Body of pancreas (tissue), 4 donors: ENCODE measurements at regions not wholly inside any gene's neighbourhood (a gene's known extent, or its start where the extent isn't known, plus 50 kb on each side); places are given as distances from the start of the nearest gene placed in this dataset.

ENCODE experiments used
- ATAC-seq: fragments of 150-250 bp; one replicate; pipeline ENCODE4 v1.9.1; 2016
- DNase-seq, 4 donors: peaks; one replicate each; pipeline ENCODE4 v3.0.0-alpha.2; 2019
- H3K27ac ChIP-seq, 4 donors: fragments of 200-600 bp; sonication (generic); 1 replicate in 3 of 4; 2 replicates in 1 of 4; pipeline versions ENCODE4 v1.5.1 to v1.6.1; 2016 to 2019; ENCODE audit warnings: mild to moderate bottlenecking in 1 of 4, mixed read lengths in 1 of 4, moderate library complexity in 1 of 4
- H3K27me3 ChIP-seq, 2 donors: fragments of 200-600 bp; sonication (generic); one replicate each; pipeline ENCODE4 v1.6.0; 2016; ENCODE audit warnings: mild to moderate bottlenecking in 1 of 2
- H3K36me3 ChIP-seq, 2 donors: fragments of 200-600 bp; sonication (generic); replicated peaks in 1 of 2; 2 replicates each; pipeline ENCODE4 v1.5.1; 2016; ENCODE audit warnings: low read depth in 2 of 2; ENCODE audit not compliant: insufficient read depth in 1 of 2
- H3K4me1 ChIP-seq: fragments of 200-600 bp; sonication (generic); one replicate; pipeline ENCODE4 v1.6.0; 2016
- H3K4me3 ChIP-seq, 2 donors: fragments of 200-600 bp; sonication (generic); 1 replicate in 1 of 2; 2 replicates in 1 of 2; pipeline ENCODE4 v1.5.1; 2016 to 2019
- H3K9me3 ChIP-seq, 3 donors: fragments of 200-600 bp; sonication (generic); 1 replicate in 2 of 3; 2 replicates in 1 of 3; pipeline ENCODE4 v1.5.1; 2016
- POLR2A ChIP-seq, 3 donors: fragments of 450-650 bp; IDR thresholded peaks; one replicate each; pipeline ENCODE4 v1.6.1; 2016; ENCODE audit warnings: antibody characterized with exemption in 3 of 3, mild to moderate bottlenecking in 2 of 3
- WGBS, 2 donors: methylation state at CpG; one replicate each; pipeline ENCODE4 v1.1.5; 2017; 5-methylcytosine and 5-hydroxymethylcytosine counted together
- intact Hi-C: fragments of 100-400 bp; cut with DNase I; formaldehyde crosslinking; loops from one replicate; pipeline ENCODE4 v1.15.1; 2023
- TF ChIP-seq, protein P1 (sequence below), 7 experiments: fragments of 450-650 bp in 4 of 7; fragments of 200-600 bp in 3 of 7; sonication (generic) in 3 of 7; IDR thresholded peaks; one replicate each; pipeline ENCODE4 v1.5.1; 2016 to 2019; ENCODE audit warnings: antibody characterized with exemption in 7 of 7

- ATAC-seq (no peak), DNase-seq (no peak)
- H3K27me3 ChIP-seq, result no peaks in the 10 kb centered on the region
- TF ChIP-seq, protein P1, sequence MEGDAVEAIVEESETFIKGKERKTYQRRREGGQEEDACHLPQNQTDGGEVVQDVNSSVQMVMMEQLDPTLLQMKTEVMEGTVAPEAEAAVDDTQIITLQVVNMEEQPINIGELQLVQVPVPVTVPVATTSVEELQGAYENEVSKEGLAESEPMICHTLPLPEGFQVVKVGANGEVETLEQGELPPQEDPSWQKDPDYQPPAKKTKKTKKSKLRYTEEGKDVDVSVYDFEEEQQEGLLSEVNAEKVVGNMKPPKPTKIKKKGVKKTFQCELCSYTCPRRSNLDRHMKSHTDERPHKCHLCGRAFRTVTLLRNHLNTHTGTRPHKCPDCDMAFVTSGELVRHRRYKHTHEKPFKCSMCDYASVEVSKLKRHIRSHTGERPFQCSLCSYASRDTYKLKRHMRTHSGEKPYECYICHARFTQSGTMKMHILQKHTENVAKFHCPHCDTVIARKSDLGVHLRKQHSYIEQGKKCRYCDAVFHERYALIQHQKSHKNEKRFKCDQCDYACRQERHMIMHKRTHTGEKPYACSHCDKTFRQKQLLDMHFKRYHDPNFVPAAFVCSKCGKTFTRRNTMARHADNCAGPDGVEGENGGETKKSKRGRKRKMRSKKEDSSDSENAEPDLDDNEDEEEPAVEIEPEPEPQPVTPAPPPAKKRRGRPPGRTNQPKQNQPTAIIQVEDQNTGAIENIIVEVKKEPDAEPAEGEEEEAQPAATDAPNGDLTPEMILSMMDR (IDR thresholded peaks at IDR 0.05), result no peak
- TF ChIP-seq POLR2A (IDR thresholded peaks at IDR 0.05), result no peak
- intact Hi-C loops, result no loop called here
- H3K36me3 ChIP-seq, result no peaks in the 10 kb centered on the region
- H3K9me3 ChIP-seq, result no peaks in the 10 kb centered on the region
- no peaks in the 10 kb centered on the region for H3K4me1 ChIP-seq
- 27 to 32% methylated on average over 2 of the region's 2 CpGs for WGBS, 2 donors
- no peak overlapping the region for H3K4me3 ChIP-seq
- no peak overlapping the region for H3K27ac ChIP-seq
These were observed 480.3 kb downstream of the RERGL start for GRCh38 chr12:17609701-17610100.

DNA sequence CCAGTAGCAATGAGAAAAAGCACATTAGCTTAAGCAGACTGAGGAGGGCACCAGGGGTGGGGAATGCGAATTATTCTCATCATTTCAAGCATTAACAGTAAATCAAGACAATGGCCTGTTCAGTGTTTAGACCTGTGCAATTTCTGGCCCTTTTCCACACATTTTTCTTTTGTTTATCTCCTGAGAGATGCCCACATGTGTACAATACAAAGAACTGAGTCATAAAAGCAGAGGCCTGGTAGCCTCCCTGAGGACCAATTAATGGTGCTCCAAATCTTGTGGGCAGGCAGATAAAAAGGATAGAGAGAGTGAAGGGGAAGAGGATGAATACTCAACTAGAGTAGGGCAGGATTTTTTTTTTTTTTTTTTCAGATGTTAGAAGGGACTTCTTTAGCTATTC is 480.8 kb downstream of the RERGL start:
- H3K27ac ChIP-seq, result no peak overlapping the region
- no peaks in the 10 kb centered on the region for H3K36me3 ChIP-seq
- H3K4me1 ChIP-seq, result no peaks in the 10 kb centered on the region
- H3K4me3 ChIP-seq, result no peak overlapping the region
- no peak for DNase-seq
- no peak for TF ChIP-seq POLR2A (IDR thresholded peaks at IDR 0.05)
- TF ChIP-seq, protein P1 (IDR thresholded peaks at IDR 0.05), result no peak
- intact Hi-C loops, result no loop called here
- no peaks in the 10 kb centered on the region for H3K27me3 ChIP-seq
- WGBS, 2 donors, result 66 to 78% methylated on average over 1 of the region's 1 CpG
- no peaks in the 10 kb centered on the region for H3K9me3 ChIP-seq
- ATAC-seq, result no peak

DNA sequence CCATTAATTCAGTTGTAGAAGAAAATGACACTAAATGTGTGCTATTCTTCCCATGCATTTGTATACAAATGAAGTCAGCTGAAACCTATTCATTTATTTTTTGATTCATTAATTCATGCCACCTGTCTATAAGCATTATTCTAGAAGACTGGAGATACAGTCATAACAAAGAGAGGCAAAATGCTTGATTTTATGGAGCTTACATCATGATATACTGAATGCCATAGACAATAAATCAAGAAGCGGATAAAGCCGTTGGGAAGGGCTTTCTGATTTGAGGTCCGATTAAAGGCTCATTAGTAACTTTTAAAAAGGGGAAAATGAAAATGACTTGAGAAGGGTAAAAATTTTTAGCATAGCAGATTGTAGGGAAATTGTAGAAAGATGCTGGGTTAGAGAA is 494.9 kb downstream of the RERGL start:
- DNase-seq, result no peak
- Histone ChIP-seq H3K4me1 (no peaks in the 10 kb centered on the region), H3K27ac (no peak overlapping the region), H3K9me3 (no peaks in the 10 kb centered on the region), H3K27me3 (no peaks in the 10 kb centered on the region), H3K36me3 (no peaks in the 10 kb centered on the region), H3K4me3 (no peak overlapping the region)
- WGBS, 2 donors, result 87 to 93% methylated on average over 3 of the region's 3 CpGs
- no peak for TF ChIP-seq POLR2A (IDR thresholded peaks at IDR 0.05)
- TF ChIP-seq, protein P1 (IDR thresholded peaks at IDR 0.05), result no peak
- intact Hi-C loops, result no loop called here
- ATAC-seq, result no peak

GRCh38 chr12:17593715-17594406 is 496.1 kb downstream of the RERGL start:
- H3K4me3 ChIP-seq, result no peak overlapping the region
- no peak overlapping the region for H3K27ac ChIP-seq
- TF ChIP-seq, protein P1 (IDR thresholded peaks at IDR 0.05), result no peak
- TF ChIP-seq POLR2A (IDR thresholded peaks at IDR 0.05), result no peak
- no peaks in the 10 kb centered on the region for H3K4me1 ChIP-seq
- intact Hi-C loops, result no loop called here
- no peak for DNase-seq
- no peak for ATAC-seq
- WGBS, 2 donors, result 55 to 57% methylated on average over 2 of the region's 2 CpGs
- no peaks in the 10 kb centered on the region for H3K9me3 ChIP-seq
- no peaks in the 10 kb centered on the region for H3K27me3 ChIP-seq
- H3K36me3 ChIP-seq, result no peaks in the 10 kb centered on the region

DNA sequence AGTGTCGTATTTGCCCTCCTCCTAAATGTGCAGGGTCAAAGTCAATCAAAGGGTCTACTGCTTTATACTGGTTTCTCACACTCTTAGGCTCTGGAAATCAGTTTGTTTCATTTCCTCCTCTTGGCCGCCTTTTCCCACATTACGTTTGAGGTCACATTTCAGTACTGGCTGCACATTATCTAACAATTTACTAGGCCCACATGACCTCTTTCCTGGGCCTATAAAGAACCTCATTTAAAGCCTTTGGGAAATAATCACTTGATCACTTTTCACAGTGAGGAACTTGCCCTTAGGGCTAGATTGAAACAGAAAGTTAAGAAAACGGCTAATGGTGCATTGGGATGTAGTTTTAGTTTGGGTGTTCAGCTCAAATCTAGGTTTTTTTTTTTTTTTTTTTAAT is 497.5 kb downstream of the RERGL start:
- Histone ChIP-seq H3K4me1 (no peaks in the 10 kb centered on the region), H3K9me3 (no peaks in the 10 kb centered on the region), H3K36me3 (no peaks in the 10 kb centered on the region), H3K27ac (no peak overlapping the region), H3K4me3 (no peak overlapping the region), H3K27me3 (no peaks in the 10 kb centered on the region)
- intact Hi-C loops, result no loop called here
- 70 to 75% methylated on average over 4 of the region's 4 CpGs for WGBS, 2 donors
- ATAC-seq (no peak), DNase-seq (no peak)
- TF ChIP-seq, protein P1 (IDR thresholded peaks at IDR 0.05), result no peak
- TF ChIP-seq POLR2A (IDR thresholded peaks at IDR 0.05), result no peak
